Testis (tissue), 2 donors: ENCODE measurements at regions not wholly inside any gene's neighbourhood (a gene's known extent, or its start where the extent isn't known, plus 50 kb on each side); places are given as distances from the start of the nearest gene placed in this dataset.

Experiments
- POLR2A ChIP-seq: fragments of 450-650 bp; IDR thresholded peaks from one replicate; pipeline ENCODE4 v1.6.1; 2017; ENCODE audit warnings: antibody characterized with exemption, mild to moderate bottlenecking, moderate library complexity
- TF ChIP-seq, protein P1 (sequence below), 3 experiments: fragments of 450-650 bp in 2 of 3; fragments of 200-600 bp in 1 of 3; sonication (generic) in 1 of 3; IDR thresholded peaks; one replicate each; pipeline ENCODE4 v1.5.1; 2016 to 2019; ENCODE audit warnings: antibody characterized with exemption in 3 of 3, mild to moderate bottlenecking in 2 of 3, moderate library complexity in 1 of 3

DNA sequence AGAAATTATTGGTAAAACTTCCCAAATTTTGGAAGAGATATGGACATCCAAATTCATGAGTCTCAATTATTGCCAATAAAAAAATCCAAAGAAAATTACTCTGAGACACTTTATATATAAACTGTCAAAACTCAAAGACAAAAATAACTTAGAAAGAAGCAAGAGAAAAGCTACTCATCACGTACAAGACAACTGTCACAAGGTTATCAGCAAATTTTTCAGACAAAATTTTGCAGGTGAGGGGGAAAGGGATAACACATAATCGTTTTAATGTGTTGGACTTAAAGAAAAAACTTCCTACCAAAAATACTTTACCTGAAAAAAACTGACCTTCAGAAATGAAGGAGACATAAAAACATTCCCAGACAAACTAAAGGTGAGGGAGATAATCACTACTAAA, 272.5 kb downstream of the THBS2 start:
- TF ChIP-seq, protein P1, sequence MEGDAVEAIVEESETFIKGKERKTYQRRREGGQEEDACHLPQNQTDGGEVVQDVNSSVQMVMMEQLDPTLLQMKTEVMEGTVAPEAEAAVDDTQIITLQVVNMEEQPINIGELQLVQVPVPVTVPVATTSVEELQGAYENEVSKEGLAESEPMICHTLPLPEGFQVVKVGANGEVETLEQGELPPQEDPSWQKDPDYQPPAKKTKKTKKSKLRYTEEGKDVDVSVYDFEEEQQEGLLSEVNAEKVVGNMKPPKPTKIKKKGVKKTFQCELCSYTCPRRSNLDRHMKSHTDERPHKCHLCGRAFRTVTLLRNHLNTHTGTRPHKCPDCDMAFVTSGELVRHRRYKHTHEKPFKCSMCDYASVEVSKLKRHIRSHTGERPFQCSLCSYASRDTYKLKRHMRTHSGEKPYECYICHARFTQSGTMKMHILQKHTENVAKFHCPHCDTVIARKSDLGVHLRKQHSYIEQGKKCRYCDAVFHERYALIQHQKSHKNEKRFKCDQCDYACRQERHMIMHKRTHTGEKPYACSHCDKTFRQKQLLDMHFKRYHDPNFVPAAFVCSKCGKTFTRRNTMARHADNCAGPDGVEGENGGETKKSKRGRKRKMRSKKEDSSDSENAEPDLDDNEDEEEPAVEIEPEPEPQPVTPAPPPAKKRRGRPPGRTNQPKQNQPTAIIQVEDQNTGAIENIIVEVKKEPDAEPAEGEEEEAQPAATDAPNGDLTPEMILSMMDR (IDR thresholded peaks at IDR 0.05) = no peak
- TF ChIP-seq POLR2A = no peak
